Stomach (tissue), 8 donors: ENCODE measurements at regions not wholly inside any gene's neighbourhood (a gene's known extent, or its start where the extent isn't known, plus 50 kb on each side); places are given as distances from the start of the nearest gene placed in this dataset.

Experiments
- DNase-seq, 2 donors: peaks; one replicate each; pipeline versions ENCODE4 v3.0.0 to v3.0.0-alpha.2; 2013 to 2019
- H3K27ac ChIP-seq, 5 donors: fragments of 200-600 bp in 4 of 5; sonication (generic) in 4 of 5; one replicate each; pipeline ENCODE4 v1.5.1; 2013 to 2019; ENCODE audit warnings: mild to moderate bottlenecking in 1 of 5, moderate library complexity in 1 of 5
- H3K27me3 ChIP-seq, 3 donors: fragments of 200-600 bp; sonication (generic); one replicate each; pipeline ENCODE4 v1.5.1; 2017 to 2019; ENCODE audit warnings: mixed run types in 1 of 3
- H3K36me3 ChIP-seq, 4 donors: fragments of 200-600 bp; sonication (generic); 1 replicate in 3 of 4; 2 replicates in 1 of 4; pipeline ENCODE4 v1.5.1; 2016 to 2019
- H3K4me1 ChIP-seq, 4 donors: fragments of 200-600 bp; sonication (generic); one replicate each; pipeline ENCODE4 v1.5.1; 2016 to 2019
- H3K4me3 ChIP-seq, 4 donors: fragments of 200-600 bp; sonication (generic) in 3 of 4; one replicate each; pipeline ENCODE4 v1.5.1; 2016 to 2019; ENCODE audit warnings: mild to moderate bottlenecking in 1 of 4
- H3K9me3 ChIP-seq, 4 donors: fragments of 200-600 bp; sonication (generic); one replicate each; pipeline ENCODE4 v1.5.1; 2016 to 2019
- EP300 ChIP-seq: sonication (generic); formaldehyde crosslinking; IDR thresholded peaks from one replicate; pipeline ENCODE4 v1.6.1; 2017; ENCODE audit warnings: antibody characterized with exemption
- POLR2A ChIP-seq, 4 donors: fragments of 450-650 bp; IDR thresholded peaks; one replicate each; pipeline ENCODE4 v1.6.1; 2016; ENCODE audit warnings: antibody characterized with exemption in 4 of 4, control low read depth in 2 of 4, mild to moderate bottlenecking in 1 of 4, moderate library complexity in 1 of 4
- POLR2AphosphoS5 ChIP-seq, 3 donors: sonication (generic); formaldehyde crosslinking; IDR thresholded peaks; one replicate each; pipeline ENCODE4 v1.6.1; 2016; ENCODE audit warnings: antibody characterized with exemption in 3 of 3
- WGBS, 5 donors: extraction: QIAGEN DNeasy Blood & Tissue Kit in 3 of 5; methylation state at CpG; one replicate each; pipeline versions ENCODE4 v1.1.5 to v1.1.7; 2013 to 2018; 5-methylcytosine and 5-hydroxymethylcytosine counted together
- intact Hi-C: fragments of 100-400 bp; cut with DNase I; formaldehyde crosslinking; loops from one replicate; pipeline ENCODE4 v1.15.1; 2023; ENCODE audit warnings: low total_unique reads
- TF ChIP-seq, protein P1 (sequence below), 7 experiments: fragments of 450-650 bp in 4 of 7; fragments of 200-600 bp in 3 of 7; sonication (generic) in 3 of 7; IDR thresholded peaks; one replicate each; pipeline ENCODE4 v1.5.1; 2016 to 2019; ENCODE audit warnings: antibody characterized with exemption in 7 of 7, control low read depth in 2 of 7, mild to moderate bottlenecking in 1 of 7
- donor health status: healthy with polysubstance abuse.
- donor health status: Bipolar disorder and iron deficiency.
- donor health status: healthy.

GRCh38 chr1:112794654-112795239 is 79.6 kb upstream of the PPM1J start:
- Histone ChIP-seq H3K4me1 (no peaks in the 10 kb centered on the region), H3K27me3 (no peaks in the 10 kb centered on the region), H3K36me3 (no peaks in the 10 kb centered on the region), H3K9me3 (no peaks in the 10 kb centered on the region), H3K4me3 (no peak overlapping the region), H3K27ac (no peak overlapping the region)
- intact Hi-C loops, result no loop called here
- DNase-seq, result no peak
- TF ChIP-seq EP300 (no peak), POLR2A (IDR thresholded peaks at IDR 0.05) (no peak), POLR2AphosphoS5 (IDR thresholded peaks at IDR 0.05) (no peak)
- TF ChIP-seq, protein P1, sequence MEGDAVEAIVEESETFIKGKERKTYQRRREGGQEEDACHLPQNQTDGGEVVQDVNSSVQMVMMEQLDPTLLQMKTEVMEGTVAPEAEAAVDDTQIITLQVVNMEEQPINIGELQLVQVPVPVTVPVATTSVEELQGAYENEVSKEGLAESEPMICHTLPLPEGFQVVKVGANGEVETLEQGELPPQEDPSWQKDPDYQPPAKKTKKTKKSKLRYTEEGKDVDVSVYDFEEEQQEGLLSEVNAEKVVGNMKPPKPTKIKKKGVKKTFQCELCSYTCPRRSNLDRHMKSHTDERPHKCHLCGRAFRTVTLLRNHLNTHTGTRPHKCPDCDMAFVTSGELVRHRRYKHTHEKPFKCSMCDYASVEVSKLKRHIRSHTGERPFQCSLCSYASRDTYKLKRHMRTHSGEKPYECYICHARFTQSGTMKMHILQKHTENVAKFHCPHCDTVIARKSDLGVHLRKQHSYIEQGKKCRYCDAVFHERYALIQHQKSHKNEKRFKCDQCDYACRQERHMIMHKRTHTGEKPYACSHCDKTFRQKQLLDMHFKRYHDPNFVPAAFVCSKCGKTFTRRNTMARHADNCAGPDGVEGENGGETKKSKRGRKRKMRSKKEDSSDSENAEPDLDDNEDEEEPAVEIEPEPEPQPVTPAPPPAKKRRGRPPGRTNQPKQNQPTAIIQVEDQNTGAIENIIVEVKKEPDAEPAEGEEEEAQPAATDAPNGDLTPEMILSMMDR (IDR thresholded peaks at IDR 0.05), result no peak
- WGBS, 5 donors, result 54 to 67% (median 60%) methylated on average over 4 of the region's 4 CpGs

DNA sequence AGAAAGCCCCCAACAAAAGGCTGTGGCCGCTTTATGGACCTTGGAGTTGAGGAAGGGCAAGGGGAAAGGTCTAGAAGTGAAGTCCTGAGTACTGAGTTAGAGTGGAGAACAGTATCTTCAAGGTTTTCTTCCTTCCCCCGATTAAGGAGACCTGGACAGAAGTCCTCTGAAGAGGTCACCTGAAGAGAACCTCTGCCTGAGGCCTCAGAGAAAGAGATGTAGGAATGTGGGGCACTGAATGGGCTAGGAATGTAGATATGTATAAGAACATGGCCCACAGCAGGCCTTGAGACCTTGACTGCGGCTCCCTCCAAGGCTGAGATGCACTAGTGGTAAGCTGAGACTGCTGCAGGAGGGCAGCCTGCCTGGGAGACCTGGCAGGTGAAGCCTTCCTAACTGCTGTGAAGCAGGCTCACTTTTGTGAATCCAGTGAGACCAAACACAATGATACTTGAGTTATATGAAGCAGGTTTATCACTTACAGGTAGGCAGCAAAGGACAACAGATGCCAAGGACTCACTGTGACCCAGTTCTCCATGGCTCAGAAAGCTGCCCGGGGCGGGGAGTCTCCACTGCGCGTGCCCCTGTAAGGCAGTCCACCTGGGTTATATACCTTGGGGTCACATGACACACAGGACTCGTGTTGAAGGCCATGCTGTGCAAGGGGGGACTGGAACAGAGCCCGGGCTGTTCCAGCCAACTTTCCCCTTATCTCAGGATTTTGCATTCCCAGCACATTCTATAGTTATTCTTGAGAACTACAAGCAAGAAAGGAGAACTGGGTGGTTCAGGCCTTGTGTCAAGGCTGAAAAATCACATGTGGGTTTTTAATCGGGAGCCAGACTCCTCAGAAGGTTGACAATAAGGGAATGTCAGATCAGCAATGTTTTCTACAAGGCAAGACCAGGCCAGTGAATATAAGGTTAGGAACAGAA is 78.8 kb upstream of the PPM1J start:
- DNase-seq, result peak in 1 of 2 donors; percentile 32
- Histone ChIP-seq H3K27ac (no peak overlapping the region), H3K36me3 (no peaks in the 10 kb centered on the region), H3K27me3 (no peaks in the 10 kb centered on the region), H3K4me1 (no peaks in the 10 kb centered on the region), H3K4me3 (no peak overlapping the region), H3K9me3 (no peaks in the 10 kb centered on the region)
- WGBS, 5 donors, result 54 to 69% (median 62%) methylated on average over 10 of the region's 10 CpGs
- intact Hi-C loops, result no loop called here
- no peak for TF ChIP-seq EP300
- TF ChIP-seq, protein P1 (IDR thresholded peaks at IDR 0.05), result no peak

- H3K27ac ChIP-seq, result no peak overlapping the region
- H3K4me1 ChIP-seq, result no peaks in the 10 kb centered on the region
- no peaks in the 10 kb centered on the region for H3K36me3 ChIP-seq
- TF ChIP-seq POLR2A (IDR thresholded peaks at IDR 0.05) (no peak), POLR2AphosphoS5 (IDR thresholded peaks at IDR 0.05) (no peak), EP300 (no peak)
- TF ChIP-seq, protein P1 (IDR thresholded peaks at IDR 0.05), result no peak
- no peak for DNase-seq
- peaks cover 0 to 2% (median 0%) of the 10 kb centered on the region in 3 donors for H3K27me3 ChIP-seq
- intact Hi-C loops, result no loop called here
- WGBS, 5 donors, result 47 to 60% (median 57%) methylated on average over 3 of the region's 3 CpGs
- peaks cover 0 to 4% (median 0%) of the 10 kb centered on the region in 4 donors for H3K9me3 ChIP-seq
- H3K4me3 ChIP-seq, result no peak overlapping the region
Measured at GRCh38 chr1:112791723-112792104, 76.6 kb upstream of the PPM1J start.

GRCh38 chr1:112790920-112791722 is 76.0 kb upstream of the PPM1J start:
- TF ChIP-seq POLR2AphosphoS5 (IDR thresholded peaks at IDR 0.05) (no peak), POLR2A (IDR thresholded peaks at IDR 0.05) (no peak), EP300 (no peak)
- TF ChIP-seq, protein P1 (IDR thresholded peaks at IDR 0.05), result no peak
- DNase-seq, result no peak
- Histone ChIP-seq H3K27me3 (peaks cover 0 to 7% (median 0%) of the 10 kb centered on the region in 3 donors), H3K4me3 (no peak overlapping the region), H3K36me3 (no peaks in the 10 kb centered on the region), H3K27ac (no peak overlapping the region), H3K9me3 (peaks cover 0 to 4% (median 0%) of the 10 kb centered on the region in 4 donors), H3K4me1 (no peaks in the 10 kb centered on the region)
- intact Hi-C loops, result no loop called here
- 67 to 80% (median 75%) methylated on average over 10 of the region's 10 CpGs for WGBS, 5 donors
